HTR-8/SVneo (cell line): ENCODE measurements at regions not wholly inside any gene's neighbourhood (a gene's known extent, or its start where the extent isn't known, plus 50 kb on each side); places are given as distances from the start of the nearest gene placed in this dataset.
"Not testable (repeated sequence)": the region's sequence is repeated elsewhere in the genome, so short reads cannot be mapped to it uniquely, and the experiment has no call there.

Source experiments
- DNase-seq: peaks from one replicate; pipeline ENCODE4 v3.0.0; 2011; ENCODE audit warnings: low spot score, mixed read lengths; ENCODE audit not compliant: insufficient read length
- FAIRE-seq: peaks from 2 replicates; lab custom pipeline; 2011; peaks lifted over from hg19 to GRCh38; lab: Jason Lieb, UNC

- FAIRE-seq, DNase-seq: not testable (repeated sequence)
Observed at GRCh38 chr4:189734648-189735267, 205.9 kb upstream of the FRG1 start.

GRCh38 chr4:189736656-189737055 is 204.0 kb upstream of the FRG1 start:
- FAIRE-seq, DNase-seq: not testable (repeated sequence)

GRCh38 chr4:189740118-189740517 is 200.6 kb upstream of the FRG1 start:
- FAIRE-seq, DNase-seq: not testable (repeated sequence)

- no peak for DNase-seq
- peak; percentile 13 for FAIRE-seq
Observed at GRCh38 chr4:189740873-189741272, 199.8 kb upstream of the FRG1 start.

- not testable (repeated sequence) for FAIRE-seq
Observed at GRCh38 chr4:189753092-189753491, 187.6 kb upstream of the FRG1 start.

GRCh38 chr4:189763583-189763982 is 177.1 kb upstream of the FRG1 start:
- no peak for DNase-seq
- no peak for FAIRE-seq

More at GRCh38 chr4:189753092-189753491, 187.6 kb upstream of the FRG1 start:
- not testable (repeated sequence) for DNase-seq

GRCh38 chr4:189765301-189765700 is 175.4 kb upstream of the FRG1 start:
- FAIRE-seq (no peak), DNase-seq (no peak)

GRCh38 chr4:189765736-189766135 is 174.9 kb upstream of the FRG1 start:
- DNase-seq (no peak), FAIRE-seq (no peak)

- no peak for FAIRE-seq
- no peak for DNase-seq
Observed at GRCh38 chr4:189767941-189768340, 172.7 kb upstream of the FRG1 start.

- FAIRE-seq (no peak), DNase-seq (no peak)
Observed at GRCh38 chr4:189769131-189769530, 171.5 kb upstream of the FRG1 start.

GRCh38 chr4:189771696-189772361 is 168.8 kb upstream of the FRG1 start:
- no peak for FAIRE-seq
- DNase-seq = no peak

- no peak for FAIRE-seq
- DNase-seq = peak; percentile 53
Observed at GRCh38 chr4:189773909-189774308, 166.8 kb upstream of the FRG1 start.

- DNase-seq (no peak), FAIRE-seq (no peak)
Observed at GRCh38 chr4:189779281-189779980, 161.2 kb upstream of the FRG1 start.

GRCh38 chr4:189780391-189780790 is 160.3 kb upstream of the FRG1 start:
- no peak for DNase-seq
- FAIRE-seq = no peak

- DNase-seq = no peak
- FAIRE-seq = no peak
Observed at GRCh38 chr4:189784651-189785050, 156.0 kb upstream of the FRG1 start.

- DNase-seq (no peak), FAIRE-seq (no peak)
Observed at GRCh38 chr4:189785257-189785656, 155.4 kb upstream of the FRG1 start.

- FAIRE-seq = no peak
- no peak for DNase-seq
Observed at GRCh38 chr4:189786447-189786846, 154.2 kb upstream of the FRG1 start.

GRCh38 chr4:189787216-189788031 is 153.2 kb upstream of the FRG1 start:
- DNase-seq (no peak), FAIRE-seq (peak; percentile 80)

- peak; percentile 90 for FAIRE-seq
- DNase-seq = peak; percentile 32
Observed at GRCh38 chr4:189792924-189793618, 147.6 kb upstream of the FRG1 start.
